CD14-positive monocyte (primary cell): ENCODE measurements at regions not wholly inside any gene's neighbourhood (a gene's known extent, or its start where the extent isn't known, plus 50 kb on each side); places are given as distances from the start of the nearest gene placed in this dataset.

ENCODE experiments used
- DNase-seq, 3 donors: peaks; one replicate each; pipeline ENCODE4 v3.0.0-alpha.2; 2011 to 2022
- H2AFZ ChIP-seq: 2 replicates; pipeline ENCODE4 v1.6.0; 2012; ENCODE audit warnings: mild to moderate bottlenecking, low read depth, low read length, inconsistent platforms; ENCODE audit not compliant: insufficient read depth, poor library complexity, severe bottlenecking
- H3K27ac ChIP-seq, 2 donors: 1 replicate in 1 of 2; 2 replicates in 1 of 2; pipeline ENCODE4 v1.5.1; 2012 to 2013; ENCODE audit warnings: low read length in 2 of 2, control low read depth in 1 of 2, inconsistent platforms in 1 of 2, low read depth in 1 of 2, mild to moderate bottlenecking in 1 of 2
- H3K27me3 ChIP-seq, 2 donors: one replicate each; pipeline versions ENCODE4 v1.6.0 to v1.6.1; 2011 to 2013; ENCODE audit warnings: low read length in 2 of 2; ENCODE audit not compliant: control insufficient read depth in 2 of 2, insufficient read depth in 2 of 2
- H3K36me3 ChIP-seq, 2 donors: replicated peaks in 1 of 2; 1 replicate in 1 of 2; 2 replicates in 1 of 2; pipeline versions ENCODE4 v1.5.1 to v1.6.1; 2012 to 2013; ENCODE audit warnings: low read length in 2 of 2, control low read depth in 1 of 2, inconsistent platforms in 1 of 2, mild to moderate bottlenecking in 1 of 2; ENCODE audit not compliant: insufficient read depth in 2 of 2, control insufficient read depth in 1 of 2
- H3K4me1 ChIP-seq, 2 donors: 1 replicate in 1 of 2; 2 replicates in 1 of 2; pipeline versions ENCODE4 v1.5.1 to v1.6.1; 2012 to 2013; ENCODE audit warnings: low read length in 2 of 2, control low read depth in 1 of 2, inconsistent platforms in 1 of 2, mild to moderate bottlenecking in 1 of 2, moderate library complexity in 1 of 2; ENCODE audit not compliant: insufficient read depth in 2 of 2, control insufficient read depth in 1 of 2
- H3K4me2 ChIP-seq: replicated peaks from 2 replicates; pipeline ENCODE3; 2012; ENCODE audit warnings: low read length, moderate library complexity, mild to moderate bottlenecking; ENCODE audit not compliant: poor library complexity, severe bottlenecking; ENCODE audit errors: extremely low read depth
- H3K4me3 ChIP-seq, 3 experiments: fragments of 200-600 bp in 1 of 3; sonication (generic) in 1 of 3; replicated peaks in 1 of 3; 1 replicate in 2 of 3; 2 replicates in 1 of 3; pipeline ENCODE4 v1.5.1; 2011 to 2013; ENCODE audit warnings: low read length in 3 of 3, mild to moderate bottlenecking in 3 of 3, control low read depth in 2 of 3, low read depth in 2 of 3, inconsistent platforms in 1 of 3, moderate library complexity in 1 of 3
- H3K79me2 ChIP-seq: 2 replicates; pipeline ENCODE4 v1.6.0; 2012; ENCODE audit warnings: mild to moderate bottlenecking, control low read depth, inconsistent platforms, low read length, moderate library complexity; ENCODE audit not compliant: insufficient read depth
- H3K9ac ChIP-seq: 2 replicates; pipeline ENCODE4 v1.6.0; 2017; ENCODE audit warnings: low read length, mild to moderate bottlenecking; ENCODE audit not compliant: insufficient read depth, poor library complexity, severe bottlenecking
- H3K9me3 ChIP-seq, 2 donors: replicated peaks in 1 of 2; 1 replicate in 1 of 2; 2 replicates in 1 of 2; pipeline versions ENCODE4 v1.5.1 to v1.6.1; 2012 to 2013; ENCODE audit warnings: low read length in 2 of 2, control low read depth in 1 of 2; ENCODE audit not compliant: control insufficient read depth in 1 of 2, insufficient read depth in 1 of 2
- H4K20me1 ChIP-seq: 2 replicates; pipeline ENCODE4 v1.6.0; 2012; ENCODE audit warnings: mild to moderate bottlenecking, low read length, control low read depth, moderate library complexity; ENCODE audit not compliant: insufficient read depth
- H3K27ac Mint-ChIP-seq, 7 donors: one replicate each; pipeline ENCODE4 v1.8.0; 2020; ENCODE audit warnings: mild to moderate bottlenecking in 7 of 7, mixed read lengths in 7 of 7, moderate library complexity in 6 of 7, inconsistent platforms in 2 of 7
- H3K27me3 Mint-ChIP-seq, 3 donors: one replicate each; pipeline ENCODE4 v1.8.0; 2021 to 2022; ENCODE audit warnings: low read depth in 3 of 3, mild to moderate bottlenecking in 3 of 3, mixed read lengths in 3 of 3, moderate library complexity in 3 of 3, inconsistent platforms in 1 of 3
- H3K36me3 Mint-ChIP-seq, 2 donors: one replicate each; pipeline ENCODE4 v1.8.0; 2020; ENCODE audit warnings: mixed read lengths in 2 of 2, inconsistent platforms in 1 of 2, mild to moderate bottlenecking in 1 of 2
- H3K4me1 Mint-ChIP-seq: one replicate; pipeline ENCODE4 v1.8.0; 2020; ENCODE audit warnings: mild to moderate bottlenecking, mixed read lengths
- H3K4me3 Mint-ChIP-seq, 2 donors: one replicate each; pipeline ENCODE4 v1.8.0; 2020; ENCODE audit warnings: mild to moderate bottlenecking in 2 of 2, mixed read lengths in 2 of 2, moderate library complexity in 1 of 2
- H3K9me3 Mint-ChIP-seq, 7 donors: one replicate each; pipeline ENCODE4 v1.8.0; 2020 to 2022; ENCODE audit warnings: mixed read lengths in 7 of 7, mild to moderate bottlenecking in 6 of 7, moderate library complexity in 6 of 7, inconsistent platforms in 2 of 7
- CTCF ChIP-seq: fragments of 200-600 bp; IDR thresholded peaks from one replicate; pipeline ENCODE4 v1.8.0; 2022; ENCODE audit warnings: antibody characterized with exemption, mild to moderate bottlenecking
- WGBS: methylation state at CpG from one replicate; pipeline ENCODE4 v1.1.5; 2013; ENCODE audit warnings: missing lambda C conversion rate; ENCODE audit not compliant: insufficient coverage; 5-methylcytosine and 5-hydroxymethylcytosine counted together
- intact Hi-C, 2 donors: fragments of 100-400 bp; cut with micrococcal nuclease; formaldehyde crosslinking; loops; one replicate each; pipeline versions ENCODE4 v1.15.0 to v1.15.1; 2023

- Histone ChIP-seq H3K79me2 (no peaks in the 10 kb centered on the region), H3K4me3 (no peak overlapping the region), H4K20me1 (no peaks in the 10 kb centered on the region), H3K27ac (no peak overlapping the region), H3K9ac (no peak overlapping the region), H3K4me1 (no peaks in the 10 kb centered on the region), H3K27me3 (no peaks in the 10 kb centered on the region), H2AFZ (no peak overlapping the region), H3K4me2 (no peak overlapping the region), H3K36me3 (no peaks in the 10 kb centered on the region), H3K9me3 (no peaks in the 10 kb centered on the region)
- Mint-ChIP-seq H3K4me1 (no peaks in the 10 kb centered on the region), H3K27ac (no peak overlapping the region), H3K9me3 (peaks cover 0 to 3% (median 0%) of the 10 kb centered on the region in 7 donors), H3K27me3 (no peaks in the 10 kb centered on the region), H3K36me3 (no peaks in the 10 kb centered on the region), H3K4me3 (no peak overlapping the region)
- no peak for TF ChIP-seq CTCF
- no CpG with 5 or more reads among the region's 5 CpGs for WGBS
- no peak for DNase-seq
- intact Hi-C loops, result no loop called here
These were observed 1612.5 kb downstream of the REEP3 start for GRCh38 chr10:65133652-65134051.

- Histone ChIP-seq H3K79me2 (no peaks in the 10 kb centered on the region), H3K4me1 (no peaks in the 10 kb centered on the region), H3K27ac (no peak overlapping the region), H2AFZ (no peak overlapping the region), H3K36me3 (no peaks in the 10 kb centered on the region), H3K27me3 (no peaks in the 10 kb centered on the region), H3K4me3 (no peak overlapping the region), H3K9me3 (no peaks in the 10 kb centered on the region), H3K9ac (no peak overlapping the region), H3K4me2 (no peak overlapping the region), H4K20me1 (no peaks in the 10 kb centered on the region)
- TF ChIP-seq CTCF, result no peak
- Mint-ChIP-seq H3K36me3 (no peaks in the 10 kb centered on the region), H3K4me3 (no peak overlapping the region), H3K9me3 (peaks cover 0 to 3% (median 0%) of the 10 kb centered on the region in 7 donors), H3K27me3 (no peaks in the 10 kb centered on the region), H3K4me1 (no peaks in the 10 kb centered on the region), H3K27ac (no peak overlapping the region)
- intact Hi-C loops, result no loop called here
- 63% methylated on average over 1 of the region's 1 CpG for WGBS
- DNase-seq, result no peak
These were observed 1614.3 kb downstream of the REEP3 start for GRCh38 chr10:65135508-65135907.
